Thyroid gland (tissue), 4 donors: ENCODE measurements at regions not wholly inside any gene's neighbourhood (a gene's known extent, or its start where the extent isn't known, plus 50 kb on each side); places are given as distances from the start of the nearest gene placed in this dataset.

Experiments used
- DNase-seq, 2 donors: peaks; one replicate each; pipeline ENCODE4 v3.0.0-alpha.2; 2019
- H3K27ac ChIP-seq, 3 donors: fragments of 200-600 bp; sonication (generic); 1 replicate in 2 of 3; 2 replicates in 1 of 3; pipeline ENCODE4 v1.5.1; 2016 to 2019; ENCODE audit warnings: mild to moderate bottlenecking in 1 of 3, moderate library complexity in 1 of 3
- H3K27me3 ChIP-seq: fragments of 200-600 bp; sonication (generic); one replicate; pipeline ENCODE4 v1.5.1; 2019
- H3K36me3 ChIP-seq, 2 donors: fragments of 200-600 bp; sonication (generic); one replicate each; pipeline ENCODE4 v1.5.1; 2016 to 2019
- H3K4me1 ChIP-seq, 2 donors: fragments of 200-600 bp; sonication (generic); one replicate each; pipeline ENCODE4 v1.5.1; 2017 to 2019
- H3K4me3 ChIP-seq, 3 donors: fragments of 200-600 bp; sonication (generic); replicated peaks in 1 of 3; 1 replicate in 2 of 3; 2 replicates in 1 of 3; pipeline ENCODE4 v1.5.1; 2016; ENCODE audit warnings: mild to moderate bottlenecking in 1 of 3
- H3K9me3 ChIP-seq: fragments of 200-600 bp; sonication (generic); one replicate; pipeline ENCODE4 v1.5.1; 2017
- POLR2A ChIP-seq, 2 donors: fragments of 450-650 bp; IDR thresholded peaks; one replicate each; pipeline ENCODE4 v1.6.1; 2017; ENCODE audit warnings: antibody characterized with exemption in 2 of 2, mild to moderate bottlenecking in 2 of 2, moderate library complexity in 1 of 2
- WGBS, 2 donors: methylation state at CpG; one replicate each; pipeline ENCODE4 v1.1.5; 2017; 5-methylcytosine and 5-hydroxymethylcytosine counted together
- intact Hi-C: fragments of 100-400 bp; cut with DNase I; formaldehyde crosslinking; loops from one replicate; pipeline ENCODE4 v1.15.1; 2023
- TF ChIP-seq, protein P1 (sequence below), 6 experiments: fragments of 200-600 bp in 3 of 6; fragments of 450-650 bp in 3 of 6; sonication (generic) in 3 of 6; IDR thresholded peaks; one replicate each; pipeline ENCODE4 v1.5.1; 2016 to 2019; ENCODE audit warnings: antibody characterized with exemption in 6 of 6, mild to moderate bottlenecking in 2 of 6, inconsistent platforms in 1 of 6, moderate library complexity in 1 of 6

DNA sequence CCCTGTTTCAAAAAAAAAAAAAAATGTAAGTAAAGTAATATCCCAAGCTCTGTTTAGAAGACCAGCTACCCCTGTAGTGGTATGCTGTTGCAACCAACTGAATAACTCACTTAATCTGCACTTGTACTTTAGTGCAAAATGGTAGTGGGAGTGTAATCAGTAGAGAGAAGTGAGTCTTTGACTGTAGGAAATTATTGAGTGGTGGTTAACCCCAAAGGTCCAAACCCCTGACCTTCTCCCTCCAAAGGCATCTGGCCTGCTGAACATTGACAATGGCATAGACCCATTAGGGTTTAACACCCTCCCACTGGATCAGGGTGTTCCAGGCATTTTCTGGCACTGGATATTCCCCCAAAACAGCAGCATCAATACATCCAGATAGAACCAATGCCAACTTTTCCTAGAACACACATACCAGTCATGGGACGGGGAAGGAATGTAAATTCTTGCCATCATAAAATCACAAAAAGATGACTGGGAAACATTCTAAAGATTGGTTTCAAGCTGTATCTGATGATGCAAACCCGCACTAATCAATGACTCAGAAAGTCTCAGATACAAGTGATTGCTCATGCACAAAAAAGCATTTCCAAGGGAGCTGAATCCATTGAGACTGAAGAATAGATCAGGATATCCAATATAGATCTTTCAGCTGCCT, 110.3 kb downstream of the MRPL39 start:
- 82 to 85% methylated on average over 2 of the region's 2 CpGs for WGBS, 2 donors
- intact Hi-C loops, result no loop called here

DNA sequence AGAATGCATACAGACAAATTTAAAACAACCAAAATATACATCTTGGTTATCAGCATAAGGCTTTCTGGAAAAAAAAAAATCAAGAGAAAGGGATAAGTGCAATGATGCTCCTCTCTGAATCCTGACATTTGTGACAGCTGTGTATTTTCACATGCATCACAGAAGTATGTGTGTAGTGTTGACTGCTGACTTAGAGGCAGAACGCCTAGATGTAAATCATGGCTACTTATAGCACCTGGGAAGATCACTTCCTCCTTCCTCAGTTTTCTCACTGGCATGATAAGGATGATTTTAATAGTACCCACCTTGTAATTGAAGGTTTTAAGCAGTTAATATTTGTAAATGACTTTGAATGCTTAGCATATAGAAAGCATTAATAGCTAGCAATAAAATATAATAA, 112.5 kb downstream of the MRPL39 start:
- intact Hi-C loops, result no loop called here
- no peaks in the 10 kb centered on the region for H3K36me3 ChIP-seq
- no peak for DNase-seq
- H3K4me3 ChIP-seq, result no peak overlapping the region
- H3K27me3 ChIP-seq, result no peaks in the 10 kb centered on the region
- TF ChIP-seq POLR2A (IDR thresholded peaks at IDR 0.05), result no peak
- no peaks in the 10 kb centered on the region for H3K9me3 ChIP-seq
- WGBS, 2 donors, result 78 to 85% methylated on average over 1 of the region's 1 CpG
- H3K27ac ChIP-seq, result no peak overlapping the region
- no peaks in the 10 kb centered on the region for H3K4me1 ChIP-seq

More for the DNA sequence above, 110.3 kb downstream of the MRPL39 start:
- Histone ChIP-seq H3K9me3 (no peaks in the 10 kb centered on the region), H3K36me3 (no peaks in the 10 kb centered on the region), H3K27ac (no peak overlapping the region), H3K4me1 (no peaks in the 10 kb centered on the region), H3K27me3 (no peaks in the 10 kb centered on the region), H3K4me3 (no peak overlapping the region)
- TF ChIP-seq, protein P1, sequence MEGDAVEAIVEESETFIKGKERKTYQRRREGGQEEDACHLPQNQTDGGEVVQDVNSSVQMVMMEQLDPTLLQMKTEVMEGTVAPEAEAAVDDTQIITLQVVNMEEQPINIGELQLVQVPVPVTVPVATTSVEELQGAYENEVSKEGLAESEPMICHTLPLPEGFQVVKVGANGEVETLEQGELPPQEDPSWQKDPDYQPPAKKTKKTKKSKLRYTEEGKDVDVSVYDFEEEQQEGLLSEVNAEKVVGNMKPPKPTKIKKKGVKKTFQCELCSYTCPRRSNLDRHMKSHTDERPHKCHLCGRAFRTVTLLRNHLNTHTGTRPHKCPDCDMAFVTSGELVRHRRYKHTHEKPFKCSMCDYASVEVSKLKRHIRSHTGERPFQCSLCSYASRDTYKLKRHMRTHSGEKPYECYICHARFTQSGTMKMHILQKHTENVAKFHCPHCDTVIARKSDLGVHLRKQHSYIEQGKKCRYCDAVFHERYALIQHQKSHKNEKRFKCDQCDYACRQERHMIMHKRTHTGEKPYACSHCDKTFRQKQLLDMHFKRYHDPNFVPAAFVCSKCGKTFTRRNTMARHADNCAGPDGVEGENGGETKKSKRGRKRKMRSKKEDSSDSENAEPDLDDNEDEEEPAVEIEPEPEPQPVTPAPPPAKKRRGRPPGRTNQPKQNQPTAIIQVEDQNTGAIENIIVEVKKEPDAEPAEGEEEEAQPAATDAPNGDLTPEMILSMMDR (IDR thresholded peaks at IDR 0.05), result no peak
- no peak for TF ChIP-seq POLR2A (IDR thresholded peaks at IDR 0.05)
- no peak for DNase-seq

DNA sequence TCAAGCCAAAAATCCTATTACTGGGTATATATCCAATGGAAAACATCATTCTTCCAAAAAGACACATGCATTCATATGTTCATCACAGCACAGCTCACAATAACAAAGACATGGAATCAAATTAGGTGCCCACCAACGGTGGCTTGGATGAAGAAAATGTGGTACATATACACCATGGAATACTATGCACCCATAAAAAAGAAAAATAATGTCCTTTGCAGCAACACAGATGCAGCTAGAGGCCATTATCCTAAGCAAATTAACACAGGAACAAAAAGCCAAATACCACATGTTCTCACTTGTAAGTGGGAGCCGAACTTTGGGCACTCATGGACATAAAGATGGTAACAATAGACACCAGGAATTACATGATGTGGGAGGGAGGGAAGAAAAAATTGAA, 113.6 kb downstream of the MRPL39 start:
- WGBS, 2 donors, result 91 to 98% methylated on average over 2 of the region's 2 CpGs

DNA sequence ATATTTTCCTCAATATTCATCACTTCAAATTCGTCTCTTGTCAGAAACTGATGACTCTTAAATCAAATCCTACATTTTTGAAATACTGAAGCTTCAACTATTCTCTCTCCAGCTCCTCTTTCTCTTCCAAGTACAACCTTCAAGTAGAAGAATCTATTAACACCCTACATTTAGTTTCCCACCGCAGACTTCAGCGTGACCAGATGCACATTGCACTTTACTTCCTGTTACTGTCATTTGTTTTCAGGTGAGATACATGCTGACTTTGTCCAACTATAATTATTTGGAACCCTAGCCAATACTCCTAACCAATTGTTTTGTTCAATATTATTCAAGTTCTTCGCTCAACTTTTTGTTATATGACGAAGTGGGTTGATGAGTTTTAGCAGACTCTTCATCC, 116.0 kb downstream of the MRPL39 start:
- H3K27ac ChIP-seq, result no peak overlapping the region
- H3K4me3 ChIP-seq, result no peak overlapping the region
- intact Hi-C loops, result no loop called here
- no peaks in the 10 kb centered on the region for H3K4me1 ChIP-seq
- no peak for DNase-seq
- no peaks in the 10 kb centered on the region for H3K27me3 ChIP-seq
- H3K9me3 ChIP-seq, result no peaks in the 10 kb centered on the region
- H3K36me3 ChIP-seq, result no peaks in the 10 kb centered on the region
- 90 to 91% methylated on average over 5 of the region's 5 CpGs for WGBS, 2 donors
- no peak for TF ChIP-seq POLR2A (IDR thresholded peaks at IDR 0.05)
- TF ChIP-seq, protein P1 (IDR thresholded peaks at IDR 0.05), result no peak

More for the DNA sequence above, 113.6 kb downstream of the MRPL39 start:
- Histone ChIP-seq H3K4me1 (no peaks in the 10 kb centered on the region), H3K27me3 (no peaks in the 10 kb centered on the region), H3K36me3 (no peaks in the 10 kb centered on the region), H3K27ac (no peak overlapping the region), H3K4me3 (no peak overlapping the region), H3K9me3 (no peaks in the 10 kb centered on the region)
- no peak for DNase-seq
- intact Hi-C loops, result no loop called here
- no peak for TF ChIP-seq POLR2A (IDR thresholded peaks at IDR 0.05)
- TF ChIP-seq, protein P1 (IDR thresholded peaks at IDR 0.05), result no peak

DNA sequence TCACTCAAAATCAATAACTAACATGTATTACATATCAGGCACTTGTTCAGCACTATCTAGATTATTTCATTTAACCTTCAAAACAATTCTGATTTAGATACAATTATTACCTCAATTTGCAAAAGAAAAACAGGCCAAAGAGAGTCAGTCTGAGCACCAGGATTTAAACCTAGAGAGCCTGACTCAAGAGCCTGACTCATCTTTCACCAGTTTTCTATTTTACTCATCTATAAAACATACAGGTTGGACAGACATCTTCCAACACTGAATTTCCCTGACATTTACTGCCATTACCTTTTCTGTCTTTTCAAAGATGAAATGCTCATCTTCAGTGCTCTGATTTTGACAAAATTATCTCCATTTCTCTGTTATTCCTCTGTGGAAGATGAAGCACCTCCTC, 116.5 kb downstream of the MRPL39 start:
- Histone ChIP-seq H3K4me1 (no peaks in the 10 kb centered on the region), H3K36me3 (no peaks in the 10 kb centered on the region), H3K27ac (no peak overlapping the region), H3K9me3 (no peaks in the 10 kb centered on the region), H3K4me3 (no peak overlapping the region), H3K27me3 (no peaks in the 10 kb centered on the region)
- no peak for DNase-seq
- intact Hi-C loops, result no loop called here
- TF ChIP-seq, protein P1 (IDR thresholded peaks at IDR 0.05), result no peak
- TF ChIP-seq POLR2A (IDR thresholded peaks at IDR 0.05), result no peak
